Tibial nerve (tissue), 4 donors: ENCODE measurements at regions not wholly inside any gene's neighbourhood (a gene's known extent, or its start where the extent isn't known, plus 50 kb on each side); places are given as distances from the start of the nearest gene placed in this dataset.

ENCODE experiments used
- EP300 ChIP-seq, 2 donors: sonication (generic); formaldehyde crosslinking; IDR thresholded peaks; one replicate each; pipeline ENCODE4 v1.6.1; 2017; ENCODE audit warnings: antibody characterized with exemption in 2 of 2, mild to moderate bottlenecking in 1 of 2
- TF ChIP-seq, protein P1 (sequence below), 5 experiments: fragments of 200-600 bp in 3 of 5; fragments of 450-650 bp in 2 of 5; sonication (generic) in 3 of 5; IDR thresholded peaks; one replicate each; pipeline ENCODE4 v1.5.1; 2016 to 2019; ENCODE audit warnings: antibody characterized with exemption in 5 of 5, mild to moderate bottlenecking in 3 of 5, moderate library complexity in 2 of 5

GRCh38 chr3:102183186-102183585 lies 251.6 kb upstream of the ZPLD1 start:
- TF ChIP-seq, protein P1, sequence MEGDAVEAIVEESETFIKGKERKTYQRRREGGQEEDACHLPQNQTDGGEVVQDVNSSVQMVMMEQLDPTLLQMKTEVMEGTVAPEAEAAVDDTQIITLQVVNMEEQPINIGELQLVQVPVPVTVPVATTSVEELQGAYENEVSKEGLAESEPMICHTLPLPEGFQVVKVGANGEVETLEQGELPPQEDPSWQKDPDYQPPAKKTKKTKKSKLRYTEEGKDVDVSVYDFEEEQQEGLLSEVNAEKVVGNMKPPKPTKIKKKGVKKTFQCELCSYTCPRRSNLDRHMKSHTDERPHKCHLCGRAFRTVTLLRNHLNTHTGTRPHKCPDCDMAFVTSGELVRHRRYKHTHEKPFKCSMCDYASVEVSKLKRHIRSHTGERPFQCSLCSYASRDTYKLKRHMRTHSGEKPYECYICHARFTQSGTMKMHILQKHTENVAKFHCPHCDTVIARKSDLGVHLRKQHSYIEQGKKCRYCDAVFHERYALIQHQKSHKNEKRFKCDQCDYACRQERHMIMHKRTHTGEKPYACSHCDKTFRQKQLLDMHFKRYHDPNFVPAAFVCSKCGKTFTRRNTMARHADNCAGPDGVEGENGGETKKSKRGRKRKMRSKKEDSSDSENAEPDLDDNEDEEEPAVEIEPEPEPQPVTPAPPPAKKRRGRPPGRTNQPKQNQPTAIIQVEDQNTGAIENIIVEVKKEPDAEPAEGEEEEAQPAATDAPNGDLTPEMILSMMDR (IDR thresholded peaks at IDR 0.05), result no peak
- no peak for TF ChIP-seq EP300 (IDR thresholded peaks at IDR 0.05)
